ENCODE measurements at regions not wholly inside any gene's neighbourhood (a gene's known extent, or its start where the extent isn't known, plus 50 kb on each side); places are given as distances from the start of the nearest gene placed in this dataset.
"Not testable (repeated sequence)": the region's sequence is repeated elsewhere in the genome, so short reads cannot be mapped to it uniquely, and the experiment has no call there.

DNA sequence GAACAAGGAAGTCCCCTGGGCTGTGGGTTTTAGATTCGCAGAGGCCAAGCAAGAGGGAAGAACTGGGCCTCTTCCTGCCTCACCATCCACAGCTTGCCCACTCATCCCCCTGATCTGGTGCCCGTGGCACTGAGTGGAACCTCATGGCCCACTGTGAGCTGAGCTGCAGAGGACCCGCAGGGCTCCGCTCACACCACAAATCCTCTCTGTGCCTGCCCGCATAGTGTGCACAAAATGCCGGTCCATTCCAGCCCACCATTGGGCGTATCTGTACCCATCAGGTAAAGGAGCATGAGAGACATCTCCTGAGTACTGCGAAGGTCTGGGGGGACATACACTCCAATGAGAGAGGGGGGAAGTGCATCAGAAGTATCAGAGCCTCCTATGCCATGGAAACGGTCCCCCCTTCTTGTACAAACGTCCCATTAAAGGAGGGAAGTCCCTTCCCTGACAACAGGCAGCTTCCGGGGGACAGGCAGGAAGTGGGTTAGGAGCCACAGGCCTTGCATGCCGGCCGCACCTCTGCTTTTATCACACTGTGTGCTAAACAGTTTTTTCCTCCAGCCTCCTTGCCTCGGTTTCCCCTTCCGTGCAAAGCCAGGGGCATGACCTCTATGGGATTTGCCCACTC lies 309.4 kb upstream of the DIO3 start:
- DNase-seq = no peak

DNA sequence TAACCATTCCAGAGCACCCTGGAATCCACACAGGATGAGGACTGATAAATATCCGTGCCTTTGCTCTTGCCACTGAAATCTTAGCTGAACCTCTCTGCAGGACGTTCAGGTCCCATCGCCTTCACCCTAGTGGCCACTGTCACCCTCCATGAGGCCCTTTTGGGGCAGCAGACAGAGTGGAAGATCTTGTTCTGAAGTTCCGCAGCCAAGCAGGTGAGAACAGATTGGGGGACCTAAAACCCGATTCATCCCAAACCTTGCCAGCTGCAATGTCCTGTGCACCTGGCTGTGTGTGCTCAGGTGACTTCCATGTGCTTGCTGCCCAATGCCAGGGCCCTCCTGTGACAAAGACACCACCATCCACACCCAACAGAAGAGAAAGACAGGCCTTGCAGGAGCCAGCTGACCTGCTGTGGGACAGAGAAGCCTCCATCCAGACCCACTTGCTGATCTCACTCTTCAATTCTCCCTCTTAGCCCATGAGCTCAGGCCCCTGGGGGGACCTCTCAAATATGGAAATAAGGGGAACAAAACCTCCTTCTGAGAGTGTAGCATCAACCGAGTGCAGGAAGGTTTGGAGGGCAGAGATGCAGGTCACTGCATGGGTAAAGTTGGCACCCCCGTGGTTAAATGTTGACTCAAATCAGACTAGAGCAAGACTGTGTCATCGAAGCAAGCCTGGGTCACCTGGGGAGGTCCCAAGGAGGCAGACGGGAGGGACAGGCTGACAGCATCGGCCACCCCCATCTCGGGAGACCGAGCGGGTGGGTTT lies 308.7 kb upstream of the DIO3 start:
- DNase-seq = no peak

DNA sequence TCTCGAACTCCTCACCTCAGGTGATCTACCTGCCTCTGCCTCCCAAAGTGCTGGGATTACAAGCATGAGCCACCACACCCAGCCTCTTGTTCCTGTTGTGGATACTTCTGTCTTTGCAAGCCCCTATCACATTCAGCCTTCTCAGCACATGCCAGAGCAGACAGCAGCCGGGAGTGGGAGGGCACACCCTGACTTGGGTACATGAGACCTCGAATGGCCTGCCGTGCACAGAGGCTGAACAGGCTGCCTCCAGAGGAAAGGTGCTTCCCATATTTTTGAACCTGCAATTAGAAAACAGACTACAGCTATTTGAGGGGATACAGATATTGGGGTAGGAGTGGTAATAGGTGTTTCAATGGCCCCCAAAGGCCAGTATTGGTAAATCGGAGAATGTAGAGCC lies 307.3 kb upstream of the DIO3 start:
- no peak for DNase-seq

DNA sequence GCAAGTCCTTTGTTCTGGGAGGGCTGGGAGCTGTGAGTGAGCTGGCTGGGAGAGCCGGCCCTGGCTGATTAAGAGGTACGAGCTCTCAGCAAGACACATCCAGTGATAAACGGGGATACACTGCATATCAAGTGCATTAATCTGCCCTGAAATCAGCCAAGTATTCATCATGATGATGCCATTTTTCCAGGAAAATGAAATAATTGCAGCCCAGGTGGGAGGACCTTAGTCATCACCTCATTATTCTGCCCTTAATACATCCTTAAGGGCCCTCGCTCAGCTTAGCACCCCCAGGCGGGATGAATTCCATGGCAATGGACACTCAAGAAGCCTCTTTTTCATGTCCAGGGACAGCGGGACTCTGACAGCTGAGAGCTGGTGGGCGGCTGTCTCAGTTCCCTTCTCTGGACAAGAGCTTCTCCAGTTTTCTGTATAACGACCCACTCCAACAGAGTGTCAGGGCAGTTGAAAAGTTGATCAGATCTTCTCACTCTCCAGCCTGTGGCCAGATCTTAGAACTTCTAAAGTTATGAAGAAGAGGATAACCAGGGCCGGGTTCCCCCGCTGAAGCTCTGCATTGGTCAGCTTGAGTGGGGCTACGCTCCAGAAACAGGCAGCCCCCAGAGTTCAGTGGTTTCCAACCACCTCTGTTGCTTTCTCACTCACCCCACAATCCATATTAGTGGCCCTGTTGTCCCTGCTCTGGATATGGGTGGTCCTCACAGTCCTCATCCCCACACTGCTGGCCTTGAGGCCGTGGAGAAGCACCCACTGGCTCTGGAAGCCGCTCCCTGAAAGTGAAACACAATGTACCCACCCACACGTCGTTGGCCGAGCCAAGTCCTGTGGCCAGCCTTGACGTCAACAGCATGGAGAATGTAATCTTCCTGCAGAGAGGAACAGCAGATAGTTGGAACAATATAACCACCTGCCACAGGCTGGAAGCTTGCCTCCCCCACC lies 306.2 kb upstream of the DIO3 start:
- no peak for DNase-seq

- no peak for DNase-seq
Observed at GRCh38 chr14:101255765-101256125, 305.6 kb upstream of the DIO3 start.

DNA sequence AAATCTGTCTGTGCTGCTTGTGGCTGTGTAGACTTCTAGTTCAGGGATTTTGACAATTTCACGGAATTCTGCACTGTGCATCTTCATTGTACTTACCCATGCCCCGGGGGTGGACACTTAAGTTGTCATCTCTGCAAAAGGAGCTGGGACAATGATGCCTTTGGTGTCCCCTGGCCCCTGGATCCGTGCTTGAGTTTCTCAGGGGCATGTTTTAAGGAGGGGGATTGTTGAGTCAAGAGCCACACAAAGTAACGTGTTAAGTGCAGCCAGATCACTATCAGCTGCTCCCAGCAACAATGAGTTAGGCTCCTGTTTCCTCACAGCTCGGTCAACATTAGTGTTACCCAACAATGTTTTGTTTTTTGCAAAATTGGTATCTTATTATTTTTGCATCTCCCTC lies 305.0 kb upstream of the DIO3 start:
- no peak for DNase-seq

DNA sequence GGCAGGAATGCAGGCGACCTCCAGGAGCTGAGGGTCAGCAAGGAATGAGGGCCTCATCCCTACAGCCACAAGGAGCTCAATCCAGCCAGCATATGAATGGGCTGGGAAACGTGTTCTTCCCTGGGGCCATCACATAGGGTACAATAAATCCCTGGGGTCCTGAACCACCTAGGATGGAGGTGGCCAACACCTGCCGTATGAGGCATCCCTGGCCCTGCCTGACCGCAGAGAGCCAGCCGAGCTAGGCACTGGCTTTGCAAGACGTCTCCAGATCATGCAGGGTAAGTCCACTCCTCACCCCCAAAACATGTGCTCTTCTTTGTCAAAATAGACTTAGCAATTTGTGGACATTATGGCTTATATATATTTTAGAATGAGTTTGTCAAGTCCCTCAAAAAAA lies 303.7 kb upstream of the DIO3 start:
- DNase-seq = no peak

DNA sequence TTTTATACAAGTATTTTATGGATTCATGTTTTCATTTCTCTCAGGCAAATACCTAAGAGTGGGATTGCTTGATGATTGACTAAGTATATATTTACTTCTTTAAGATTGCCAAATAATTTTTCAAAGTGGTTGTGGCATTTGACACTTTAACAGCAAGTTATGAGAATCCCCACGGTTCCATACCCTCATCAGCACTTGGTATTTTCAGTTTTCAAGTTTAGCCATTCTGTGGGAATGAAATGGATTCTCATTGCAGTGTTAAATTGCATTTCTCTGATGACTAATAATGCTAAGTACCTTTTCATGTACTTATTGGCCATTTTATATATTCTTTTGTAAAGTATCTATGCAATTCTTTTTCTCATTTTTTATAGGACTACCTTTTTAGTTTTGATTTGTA lies 301.5 kb upstream of the DIO3 start:
- DNase-seq = no peak

- DNase-seq = not testable (repeated sequence)
Observed at GRCh38 chr14:101266441-101266840, 294.9 kb upstream of the DIO3 start.

GRCh38 chr14:101273091-101273490 lies 288.2 kb upstream of the DIO3 start:
- no peak for DNase-seq

GRCh38 chr14:101276309-101277091 lies 284.8 kb upstream of the DIO3 start:
- DNase-seq = no peak

DNA sequence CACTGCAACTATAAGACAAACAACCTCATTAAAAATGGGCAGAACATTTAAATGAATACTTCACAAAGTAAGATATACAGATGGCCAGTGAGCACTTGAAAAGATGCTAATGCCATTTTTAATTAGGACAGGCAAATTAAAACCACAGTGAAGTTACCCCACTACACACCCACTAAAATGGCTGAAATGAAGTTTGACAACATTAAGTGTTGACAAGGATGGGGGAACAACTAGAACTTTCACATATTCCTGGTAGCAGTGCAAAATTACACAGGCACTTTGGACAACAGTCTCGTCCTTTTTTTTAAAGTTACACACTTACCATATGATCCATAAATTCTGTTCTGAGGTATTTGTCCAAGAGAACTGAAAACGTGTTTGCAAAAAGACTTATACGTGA lies 278.9 kb upstream of the DIO3 start:
- no peak for DNase-seq

DNA sequence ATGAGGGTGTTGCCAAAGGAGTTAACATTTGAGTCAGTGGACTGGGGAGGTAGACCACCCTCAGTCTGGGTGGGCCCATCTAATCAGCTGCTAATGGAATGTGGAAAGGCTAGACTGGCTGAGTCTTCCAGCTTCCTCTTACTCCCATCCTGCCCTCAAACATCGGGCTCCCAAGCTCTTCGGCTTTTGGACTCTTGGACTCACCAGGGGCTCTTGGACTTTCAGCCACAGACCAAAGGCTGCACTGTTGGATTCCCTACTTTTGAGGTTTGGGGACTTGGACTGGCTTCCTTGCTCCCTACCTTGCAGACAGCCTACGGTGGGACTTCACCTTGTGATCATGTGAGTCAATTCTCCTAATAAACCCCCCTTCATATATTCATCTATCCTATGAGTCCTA lies 276.6 kb upstream of the DIO3 start:
- DNase-seq = no peak

DNA sequence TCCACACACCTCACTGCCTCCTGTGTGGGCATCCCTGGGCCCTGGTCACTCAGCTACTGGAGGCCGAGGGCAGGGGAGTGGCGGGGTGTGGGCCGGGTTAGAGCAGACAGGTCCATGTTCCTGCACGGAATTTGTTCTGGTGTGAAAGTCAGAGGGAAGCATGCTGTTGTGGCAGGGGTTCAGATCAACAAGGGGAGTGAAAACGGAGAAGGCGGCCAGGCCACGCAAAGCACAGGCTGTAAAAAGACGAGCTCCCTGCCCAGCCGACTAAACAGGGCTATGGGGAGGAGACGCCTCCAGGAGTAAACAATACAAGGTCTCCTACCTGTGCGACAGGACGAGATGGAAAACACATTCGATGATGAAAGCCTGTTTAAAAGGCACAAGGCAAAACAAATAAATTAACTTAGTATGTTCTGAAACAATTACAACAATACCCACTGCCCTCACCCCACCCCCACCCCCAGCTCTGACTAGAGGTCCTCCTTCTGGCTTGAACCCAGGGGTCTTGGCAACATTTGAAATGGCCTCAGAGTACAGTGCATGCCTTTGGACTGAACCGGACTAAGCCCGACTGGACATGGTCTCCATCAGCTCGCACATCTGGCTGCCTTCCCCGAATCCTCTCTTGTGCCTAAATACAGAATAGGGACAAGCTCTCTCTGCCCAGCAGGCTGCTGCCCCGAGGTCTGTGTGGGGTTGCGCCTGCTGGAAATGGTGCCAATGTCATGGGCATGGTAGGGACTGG lies 274.9 kb upstream of the DIO3 start:
- DNase-seq = no peak

- DNase-seq = no peak
Observed at GRCh38 chr14:101288436-101289229, 272.7 kb upstream of the DIO3 start.

DNA sequence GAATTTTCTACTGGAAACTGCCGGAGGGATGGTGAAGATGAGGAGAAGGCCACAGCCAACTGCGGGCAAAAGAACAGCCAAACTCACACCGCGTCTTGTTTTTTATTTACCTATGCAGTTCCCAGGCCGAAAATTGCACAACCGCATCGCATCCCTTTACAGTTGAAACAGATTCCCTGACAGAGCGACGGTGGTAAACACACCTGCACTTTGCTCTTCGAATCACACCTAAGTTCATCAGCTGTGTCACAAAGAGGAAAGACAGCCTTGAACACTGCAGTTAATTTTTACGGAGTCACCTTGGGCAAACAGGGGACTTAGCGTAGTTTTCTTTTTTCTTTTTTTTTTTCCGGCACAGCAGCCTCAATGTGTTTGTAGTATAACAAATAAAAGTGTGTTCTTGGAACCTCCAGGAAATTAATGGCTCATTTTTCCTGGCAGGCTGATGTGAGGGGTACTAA lies 272.0 kb upstream of the DIO3 start:
- no peak for DNase-seq

- no peak for DNase-seq
Observed at GRCh38 chr14:101289911-101290310, 271.4 kb upstream of the DIO3 start.

DNA sequence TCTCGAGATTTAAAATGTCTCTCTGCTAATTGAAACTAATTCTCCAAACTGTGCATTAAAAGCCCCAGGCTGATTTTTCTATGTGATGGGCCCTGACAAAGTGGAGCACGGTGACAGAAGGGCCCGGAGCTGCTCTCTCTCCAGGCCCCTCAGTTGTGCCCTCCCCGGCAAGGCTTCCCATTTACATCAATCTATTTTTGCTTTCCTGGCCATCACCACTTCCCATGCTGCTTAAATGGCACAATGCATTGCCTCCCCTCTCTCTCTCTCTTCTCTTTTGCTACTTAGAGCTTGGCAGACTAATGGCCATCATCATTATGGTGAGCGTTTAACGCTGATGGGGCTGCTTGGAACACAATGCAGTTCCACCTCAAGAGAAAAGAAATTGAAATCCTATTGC lies 270.7 kb upstream of the DIO3 start:
- DNase-seq = no peak

GRCh38 chr14:101291390-101291789 lies 269.9 kb upstream of the DIO3 start:
- DNase-seq = no peak

DNA sequence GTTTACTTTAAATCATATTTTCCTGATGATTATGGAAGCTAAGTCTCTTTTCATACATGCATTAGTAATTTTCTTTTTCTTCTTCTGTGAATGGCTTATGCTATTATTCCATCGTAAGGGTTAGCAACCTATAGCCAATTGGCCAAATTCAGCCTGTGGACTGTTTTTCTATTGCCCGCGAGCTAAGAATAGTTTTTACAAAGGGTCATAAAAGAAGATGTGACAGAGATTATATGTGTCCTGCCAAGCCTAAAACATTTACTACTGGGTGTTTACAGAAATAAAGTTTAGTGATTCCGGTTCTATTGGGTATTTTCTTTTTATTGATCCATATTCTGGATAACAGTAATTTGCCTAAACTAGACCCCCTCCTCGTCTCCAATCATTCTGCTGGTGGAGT lies 268.8 kb upstream of the DIO3 start:
- no peak for DNase-seq

- no peak for DNase-seq
Observed at GRCh38 chr14:101293605-101294004, 267.7 kb upstream of the DIO3 start.

All from COR-L47 (cell line).